Neural progenitor cell (in vitro differentiated cells): ENCODE measurements at regions not wholly inside any gene's neighbourhood (a gene's known extent, or its start where the extent isn't known, plus 50 kb on each side); places are given as distances from the start of the nearest gene placed in this dataset.
A peak's percentile ranks its signal among the peaks of the same experiment; 100 is the strongest.

Source experiments
- DNase-seq: peaks from one replicate; pipeline ENCODE4 v3.0.0-alpha.2; 2016; ENCODE audit warnings: low spot score
- H2AFZ ChIP-seq: fragments of 200-600 bp; sonication (generic); replicated peaks from 2 replicates; pipeline ENCODE4 v1.6.1; 2016; ENCODE audit warnings: antibody characterized with exemption
- H3F3A ChIP-seq: fragments of 200-600 bp; sonication (generic); 2 replicates; pipeline ENCODE4 v1.6.1; 2016; ENCODE audit warnings: antibody characterized with exemption, low read depth
- H3K27ac ChIP-seq: fragments of 200-600 bp; sonication (generic); 2 replicates; pipeline ENCODE4 v1.5.1; 2016; ENCODE audit warnings: mild to moderate bottlenecking
- H3K27me3 ChIP-seq: fragments of 200-600 bp; sonication (generic); 2 replicates; pipeline ENCODE4 v1.6.1; 2016; ENCODE audit warnings: mild to moderate bottlenecking, moderate library complexity
- H3K36me3 ChIP-seq: fragments of 200-600 bp; sonication (generic); 2 replicates; pipeline ENCODE4 v1.5.1; 2016
- H3K4me1 ChIP-seq: fragments of 200-600 bp; sonication (generic); 2 replicates; pipeline ENCODE4 v1.6.1; 2016; ENCODE audit warnings: mixed run types
- H3K4me2 ChIP-seq: fragments of 200-600 bp; sonication (generic); 2 replicates; pipeline ENCODE4 v1.6.1; 2016
- H3K4me3 ChIP-seq: fragments of 200-600 bp; sonication (generic); 2 replicates; pipeline ENCODE4 v1.5.1; 2016
- H3K79me2 ChIP-seq: fragments of 200-600 bp; sonication (generic); 2 replicates; pipeline ENCODE4 v1.6.1; 2016; ENCODE audit warnings: low read depth
- H3K9ac ChIP-seq: fragments of 200-600 bp; sonication (generic); 2 replicates; pipeline ENCODE4 v1.6.1; 2016
- H3K9me3 ChIP-seq: fragments of 200-600 bp; sonication (generic); 2 replicates; pipeline ENCODE4 v1.5.1; 2016; ENCODE audit warnings: low read depth
- H4K20me1 ChIP-seq: fragments of 200-600 bp; sonication (generic); 2 replicates; pipeline ENCODE4 v1.6.1; 2016; ENCODE audit warnings: low read depth
- H3K27ac Mint-ChIP-seq: 3 replicates; pipeline ENCODE4 v1.8.0; 2021; ENCODE audit warnings: mixed read lengths
- H3K27me3 Mint-ChIP-seq: 2 replicates; pipeline ENCODE4 v1.8.0; 2022; ENCODE audit warnings: low read depth, mild to moderate bottlenecking, inconsistent platforms, moderate library complexity, mixed read lengths; ENCODE audit not compliant: insufficient read depth
- H3K36me3 Mint-ChIP-seq: 3 replicates; pipeline ENCODE4 v1.8.0; 2021; ENCODE audit warnings: mixed read lengths
- H3K4me1 Mint-ChIP-seq: 3 replicates; pipeline ENCODE4 v1.8.0; 2021; ENCODE audit warnings: mixed read lengths
- H3K4me3 Mint-ChIP-seq: 3 replicates; pipeline ENCODE4 v1.8.0; 2021; ENCODE audit warnings: mild to moderate bottlenecking, moderate library complexity, mixed read lengths
- H3K9me3 Mint-ChIP-seq: 3 replicates; pipeline ENCODE4 v1.8.0; 2020; ENCODE audit warnings: mixed read lengths
- EZH2 ChIP-seq: fragments of 200-600 bp; sonication (generic); IDR thresholded peaks from 2 replicates; pipeline ENCODE4 v1.6.1; 2017; ENCODE audit warnings: antibody characterized with exemption, mild to moderate bottlenecking, moderate library complexity
- EZH2phosphoT487 ChIP-seq: fragments of 200-600 bp; sonication (generic); IDR thresholded peaks from 2 replicates; pipeline ENCODE4 v1.6.1; 2017; ENCODE audit warnings: antibody characterized with exemption
- TF ChIP-seq, protein P1 (sequence below): fragments of 200-600 bp; sonication (generic); IDR thresholded peaks from 2 replicates; pipeline ENCODE4 v1.5.1; 2017; ENCODE audit warnings: antibody characterized with exemption, mild to moderate bottlenecking

- no peaks in the 10 kb centered on the region for H3K9me3 Mint-ChIP-seq
- H3K9me3 ChIP-seq, result no peaks in the 10 kb centered on the region
- H3K9ac ChIP-seq, result no peak overlapping the region
- no peak overlapping the region for H3K4me2 ChIP-seq
- H3K27me3 Mint-ChIP-seq, result peaks cover 4% of the 10 kb centered on the region
- H3K79me2 ChIP-seq, result no peaks in the 10 kb centered on the region
- no peaks in the 10 kb centered on the region for H3F3A ChIP-seq
- H3K4me1 Mint-ChIP-seq, result peaks cover 6% of the 10 kb centered on the region
- no peak for DNase-seq
- no peaks in the 10 kb centered on the region for H3K36me3 ChIP-seq
- H3K4me3 ChIP-seq, result no peak overlapping the region
- H3K27ac Mint-ChIP-seq, result no peak overlapping the region
- no peaks in the 10 kb centered on the region for H3K27me3 ChIP-seq
- no peak overlapping the region for H2AFZ ChIP-seq
- no peak overlapping the region for H3K27ac ChIP-seq
- no peak overlapping the region for H3K4me3 Mint-ChIP-seq
- no peaks in the 10 kb centered on the region for H3K36me3 Mint-ChIP-seq
- H3K4me1 ChIP-seq, result peaks cover 4% of the 10 kb centered on the region
- no peaks in the 10 kb centered on the region for H4K20me1 ChIP-seq
- TF ChIP-seq, protein P1, sequence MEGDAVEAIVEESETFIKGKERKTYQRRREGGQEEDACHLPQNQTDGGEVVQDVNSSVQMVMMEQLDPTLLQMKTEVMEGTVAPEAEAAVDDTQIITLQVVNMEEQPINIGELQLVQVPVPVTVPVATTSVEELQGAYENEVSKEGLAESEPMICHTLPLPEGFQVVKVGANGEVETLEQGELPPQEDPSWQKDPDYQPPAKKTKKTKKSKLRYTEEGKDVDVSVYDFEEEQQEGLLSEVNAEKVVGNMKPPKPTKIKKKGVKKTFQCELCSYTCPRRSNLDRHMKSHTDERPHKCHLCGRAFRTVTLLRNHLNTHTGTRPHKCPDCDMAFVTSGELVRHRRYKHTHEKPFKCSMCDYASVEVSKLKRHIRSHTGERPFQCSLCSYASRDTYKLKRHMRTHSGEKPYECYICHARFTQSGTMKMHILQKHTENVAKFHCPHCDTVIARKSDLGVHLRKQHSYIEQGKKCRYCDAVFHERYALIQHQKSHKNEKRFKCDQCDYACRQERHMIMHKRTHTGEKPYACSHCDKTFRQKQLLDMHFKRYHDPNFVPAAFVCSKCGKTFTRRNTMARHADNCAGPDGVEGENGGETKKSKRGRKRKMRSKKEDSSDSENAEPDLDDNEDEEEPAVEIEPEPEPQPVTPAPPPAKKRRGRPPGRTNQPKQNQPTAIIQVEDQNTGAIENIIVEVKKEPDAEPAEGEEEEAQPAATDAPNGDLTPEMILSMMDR, result no peak
- no peak for TF ChIP-seq EZH2phosphoT487
- no peak for TF ChIP-seq EZH2
These were observed 164.1 kb upstream of the IGSF21 start for GRCh38 chr1:17943506-17943905.

DNA sequence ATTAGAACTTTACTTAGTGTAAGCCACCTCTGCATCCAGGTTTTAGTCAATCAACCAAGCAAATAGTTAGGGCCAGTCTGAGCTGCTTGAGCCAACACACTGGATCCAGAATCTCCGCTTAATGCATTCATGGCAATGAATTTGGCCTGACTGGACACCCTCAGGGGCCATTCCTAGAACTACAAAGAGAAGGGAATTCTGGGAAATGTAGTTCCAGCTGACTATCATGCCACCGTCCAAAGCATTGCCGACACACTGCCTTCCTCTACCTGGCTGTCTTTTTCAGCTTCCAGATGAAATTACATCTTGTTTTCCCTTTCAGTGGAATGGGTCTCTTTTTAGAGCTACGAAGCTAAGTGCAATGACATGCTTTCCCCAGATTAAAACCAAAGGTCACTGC is 163.0 kb upstream of the IGSF21 start:
- H3K27ac Mint-ChIP-seq, result no peak overlapping the region
- no peaks in the 10 kb centered on the region for H3K79me2 ChIP-seq
- H4K20me1 ChIP-seq, result no peaks in the 10 kb centered on the region
- H3K36me3 ChIP-seq, result no peaks in the 10 kb centered on the region
- no peak for DNase-seq
- no peaks in the 10 kb centered on the region for H3K36me3 Mint-ChIP-seq
- no peak overlapping the region for H3K4me3 ChIP-seq
- no peaks in the 10 kb centered on the region for H3K9me3 Mint-ChIP-seq
- H3K9me3 ChIP-seq, result no peaks in the 10 kb centered on the region
- no peak overlapping the region for H3K27ac ChIP-seq
- peaks cover 3% of the 10 kb centered on the region for H3F3A ChIP-seq
- no peak overlapping the region for H2AFZ ChIP-seq
- H3K4me1 Mint-ChIP-seq, result peaks cover 13% of the 10 kb centered on the region
- TF ChIP-seq EZH2 (no peak), EZH2phosphoT487 (no peak)
- TF ChIP-seq, protein P1, result no peak
- H3K27me3 ChIP-seq, result no peaks in the 10 kb centered on the region
- H3K4me2 ChIP-seq, result no peak overlapping the region
- no peak overlapping the region for H3K4me3 Mint-ChIP-seq
- H3K4me1 ChIP-seq, result peaks cover 11% of the 10 kb centered on the region
- H3K27me3 Mint-ChIP-seq, result peaks cover 4% of the 10 kb centered on the region
- no peak overlapping the region for H3K9ac ChIP-seq

DNA sequence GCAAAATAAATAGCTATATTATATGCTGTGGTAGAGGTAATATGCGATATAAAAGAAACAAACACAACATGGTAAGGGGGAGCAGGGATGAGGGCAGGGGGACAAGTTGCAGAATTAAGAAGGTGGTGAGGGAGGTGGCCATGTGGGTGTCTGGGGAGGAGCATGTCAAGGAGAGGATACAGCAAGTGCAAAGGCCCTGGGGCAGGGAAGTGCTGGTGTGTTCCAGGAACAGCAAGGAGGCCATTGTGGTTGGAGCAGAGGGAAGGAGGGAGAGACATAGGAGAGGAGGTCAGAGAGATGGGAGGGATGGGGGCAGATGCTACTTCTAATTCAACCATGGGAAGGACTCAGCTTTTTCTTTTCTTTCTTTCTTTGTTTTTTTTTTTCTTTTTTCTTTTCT is 161.2 kb upstream of the IGSF21 start:
- H3K4me1 Mint-ChIP-seq, result peaks cover 13% of the 10 kb centered on the region
- no peaks in the 10 kb centered on the region for H3K36me3 ChIP-seq
- H3K4me3 Mint-ChIP-seq, result no peak overlapping the region
- peaks cover 3% of the 10 kb centered on the region for H3F3A ChIP-seq
- no peaks in the 10 kb centered on the region for H3K79me2 ChIP-seq
- no peak overlapping the region for H3K9ac ChIP-seq
- H3K36me3 Mint-ChIP-seq, result no peaks in the 10 kb centered on the region
- no peaks in the 10 kb centered on the region for H4K20me1 ChIP-seq
- H3K27ac Mint-ChIP-seq, result no peak overlapping the region
- H3K4me2 ChIP-seq, result no peak overlapping the region
- no peaks in the 10 kb centered on the region for H3K9me3 ChIP-seq
- peaks cover 11% of the 10 kb centered on the region for H3K4me1 ChIP-seq
- no peak overlapping the region for H2AFZ ChIP-seq
- DNase-seq, result no peak
- H3K27ac ChIP-seq, result no peak overlapping the region
- H3K4me3 ChIP-seq, result no peak overlapping the region
- H3K27me3 ChIP-seq, result no peaks in the 10 kb centered on the region
- TF ChIP-seq, protein P1, result no peak
- TF ChIP-seq EZH2, result no peak
- no peak for TF ChIP-seq EZH2phosphoT487
- H3K9me3 Mint-ChIP-seq, result no peaks in the 10 kb centered on the region
- no peaks in the 10 kb centered on the region for H3K27me3 Mint-ChIP-seq

- peak; percentile 74 for DNase-seq
- Histone ChIP-seq H3K27ac (no peak overlapping the region), H3K4me3 (no peak overlapping the region), H3K79me2 (no peaks in the 10 kb centered on the region), H2AFZ (no peak overlapping the region), H3K4me1 (peaks cover 20% of the 10 kb centered on the region), H3K36me3 (no peaks in the 10 kb centered on the region), H3F3A (peaks cover 3% of the 10 kb centered on the region), H4K20me1 (no peaks in the 10 kb centered on the region), H3K4me2 (peak overlapping the region; percentile 61), H3K9ac (no peak overlapping the region), H3K27me3 (no peaks in the 10 kb centered on the region), H3K9me3 (no peaks in the 10 kb centered on the region)
- H3K9me3 Mint-ChIP-seq, result no peaks in the 10 kb centered on the region
- no peak overlapping the region for H3K27ac Mint-ChIP-seq
- H3K4me3 Mint-ChIP-seq, result no peak overlapping the region
- H3K27me3 Mint-ChIP-seq, result peaks cover 4% of the 10 kb centered on the region
- TF ChIP-seq EZH2phosphoT487 (peak; percentile 43), EZH2 (no peak)
- TF ChIP-seq, protein P1, result no peak
- H3K36me3 Mint-ChIP-seq, result no peaks in the 10 kb centered on the region
- H3K4me1 Mint-ChIP-seq, result peaks cover 11% of the 10 kb centered on the region
These were observed 159.0 kb upstream of the IGSF21 start for GRCh38 chr1:17948594-17948993.
